ENCODE measurements at regions not wholly inside any gene's neighbourhood (a gene's known extent, or its start where the extent isn't known, plus 50 kb on each side); places are given as distances from the start of the nearest gene placed in this dataset.

- POLR2A ChIA-PET: no interaction called here
- TF ChIP-seq CTCF (IDR thresholded peaks at IDR 0.05; ENCODE audit: insufficient read depth, low read depth, low read length): no peak
- no peak overlapping the region for H3K4me3 ChIP-seq (ENCODE audit: low read depth, low read length)
- CTCF ChIA-PET: interaction anchor here (2.1 kb wide), 1 partner anchor 13 kb away, joined by 7 read pairs; no protein-coding TSS in a partner anchor
- no peaks in the 10 kb centered on the region for H3K27me3 ChIP-seq (ENCODE audit: control insufficient read depth, insufficient read depth, low read length)
- no peaks in the 10 kb centered on the region for H3K36me3 ChIP-seq (ENCODE audit: control insufficient read depth, insufficient read depth, low read length)
- no peak for DNase-seq (ENCODE audit: low read depth)
Observed at GRCh38 chr11:27914080-27914479, 193.9 kb downstream of the KIF18A start.

- ChIA-PET CTCF (interaction anchor here (2.1 kb wide), 1 partner anchor 12 kb away, joined by 7 read pairs; no protein-coding TSS in a partner anchor), POLR2A (no interaction called here)
- no peaks in the 10 kb centered on the region for H3K36me3 ChIP-seq (ENCODE audit: control insufficient read depth, insufficient read depth, low read length)
- no peak for DNase-seq (ENCODE audit: low read depth)
- H3K27me3 ChIP-seq (ENCODE audit: control insufficient read depth, insufficient read depth, low read length): no peaks in the 10 kb centered on the region
- no peak overlapping the region for H3K4me3 ChIP-seq (ENCODE audit: low read depth, low read length)
- TF ChIP-seq CTCF (IDR thresholded peaks at IDR 0.05; ENCODE audit: insufficient read depth, low read depth, low read length): no peak
Observed at GRCh38 chr11:27913650-27914049, 194.3 kb downstream of the KIF18A start.

GRCh38 chr11:27912916-27913315, 195.0 kb downstream of the KIF18A start:
- DNase-seq (ENCODE audit: low read depth): no peak
- POLR2A ChIA-PET: no interaction called here
- no peaks in the 10 kb centered on the region for H3K27me3 ChIP-seq (ENCODE audit: control insufficient read depth, insufficient read depth, low read length)
- no peak overlapping the region for H3K4me3 ChIP-seq (ENCODE audit: low read depth, low read length)
- no peak for TF ChIP-seq CTCF (IDR thresholded peaks at IDR 0.05; ENCODE audit: insufficient read depth, low read depth, low read length)
- CTCF ChIA-PET: interaction anchor here (2.1 kb wide), 1 partner anchor 11 kb away, joined by 7 read pairs; no protein-coding TSS in a partner anchor
- no peaks in the 10 kb centered on the region for H3K36me3 ChIP-seq (ENCODE audit: control insufficient read depth, insufficient read depth, low read length)

GRCh38 chr11:27910186-27910931, 197.6 kb downstream of the KIF18A start:
- Histone ChIP-seq H3K4me3 (ENCODE audit: low read depth, low read length) (no peak overlapping the region), H3K36me3 (ENCODE audit: control insufficient read depth, insufficient read depth, low read length) (no peaks in the 10 kb centered on the region), H3K27me3 (ENCODE audit: control insufficient read depth, insufficient read depth, low read length) (no peaks in the 10 kb centered on the region)
- no peak for TF ChIP-seq CTCF (IDR thresholded peaks at IDR 0.05; ENCODE audit: insufficient read depth, low read depth, low read length)
- ChIA-PET CTCF (interaction anchor here (0.6 kb wide), 1 partner anchor 619 kb away, joined by 3 read pairs; no protein-coding TSS in a partner anchor), POLR2A (interaction anchor here (0.6 kb wide), 1 partner anchor 199 kb away, joined by 11 read pairs; no protein-coding TSS in a partner anchor)
- DNase-seq (ENCODE audit: low read depth): no peak

GRCh38 chr11:27909386-27909785, 198.6 kb downstream of the KIF18A start:
- Histone ChIP-seq H3K4me3 (ENCODE audit: low read depth, low read length) (no peak overlapping the region), H3K36me3 (ENCODE audit: control insufficient read depth, insufficient read depth, low read length) (no peaks in the 10 kb centered on the region), H3K27me3 (ENCODE audit: control insufficient read depth, insufficient read depth, low read length) (no peaks in the 10 kb centered on the region)
- POLR2A ChIA-PET: no interaction called here
- CTCF ChIA-PET: no interaction called here
- no peak for TF ChIP-seq CTCF (IDR thresholded peaks at IDR 0.05; ENCODE audit: insufficient read depth, low read depth, low read length)
- DNase-seq (ENCODE audit: low read depth): no peak

Measured in BJ (cell line).